CD4-positive, alpha-beta T cell (primary cell): ENCODE measurements at regions not wholly inside any gene's neighbourhood (a gene's known extent, or its start where the extent isn't known, plus 50 kb on each side); places are given as distances from the start of the nearest gene placed in this dataset.

ENCODE experiments used
- ATAC-seq: fragments of 200-7000 bp; cut with Tn5 transposase; one replicate; pipeline ENCODE4 v1.10.0; 2022; ENCODE audit warnings: mild to moderate bottlenecking; ENCODE audit not compliant: poor library complexity
- CTCF ChIA-PET: fragments of 350-600 bp; sonication (Branson Sonifier 250); formaldehyde crosslinking; loops from one replicate; lab custom pipeline; 2021; ENCODE audit warnings: antibody characterized with exemption, inconsistent platforms; lab: Charles Lee
- POLR2A ChIA-PET: fragments of 350-600 bp; sonication (Branson Sonifier 250); formaldehyde crosslinking; loops from one replicate; lab custom pipeline; 2021; ENCODE audit warnings: antibody characterized with exemption, inconsistent platforms; lab: Charles Lee
- DNase-seq, 14 experiments: peaks; one replicate each; pipeline ENCODE4 v3.0.0-alpha.2; 2013 to 2020; ENCODE audit warnings: mixed read lengths in 2 of 14
- H3K27ac ChIP-seq, 2 donors: one replicate each; pipeline versions ENCODE4 v1.5.1 to v1.7.0; 2013; ENCODE audit warnings: low read length in 2 of 2, low read depth in 1 of 2, mild to moderate bottlenecking in 1 of 2
- H3K27me3 ChIP-seq, 2 experiments: 1 replicate in 1 of 2; 2 replicates in 1 of 2; pipeline versions ENCODE4 v1.6.1 to v1.7.0; 2013; ENCODE audit warnings: low read length in 2 of 2, control low read depth in 1 of 2, mild to moderate bottlenecking in 1 of 2, moderate library complexity in 1 of 2; ENCODE audit not compliant: insufficient read depth in 2 of 2, control insufficient read depth in 1 of 2
- H3K36me3 ChIP-seq: one replicate; pipeline ENCODE4 v1.6.1; 2013; ENCODE audit warnings: low read length, control low read depth; ENCODE audit not compliant: insufficient read depth
- H3K4me1 ChIP-seq: one replicate; pipeline ENCODE4 v1.6.1; 2013; ENCODE audit warnings: low read length, control low read depth; ENCODE audit not compliant: insufficient read depth
- H3K4me3 ChIP-seq: one replicate; pipeline ENCODE4 v1.5.1; 2013; ENCODE audit warnings: mild to moderate bottlenecking, low read length, moderate library complexity
- H3K9me3 ChIP-seq, 2 experiments: 1 replicate in 1 of 2; 2 replicates in 1 of 2; pipeline versions ENCODE4 v1.6.1 to v1.7.0; 2013; ENCODE audit warnings: low read length in 2 of 2, mild to moderate bottlenecking in 2 of 2, control low read depth in 1 of 2, moderate library complexity in 1 of 2; ENCODE audit not compliant: control insufficient read depth in 1 of 2, insufficient read depth in 1 of 2
- H3K27ac Mint-ChIP-seq: one replicate; pipeline ENCODE4 v1.8.0; 2020; ENCODE audit warnings: mixed read lengths
- H3K27me3 Mint-ChIP-seq: one replicate; pipeline ENCODE4 v1.8.0; 2021; ENCODE audit warnings: mixed read lengths
- H3K36me3 Mint-ChIP-seq: one replicate; pipeline ENCODE4 v1.8.0; 2021; ENCODE audit warnings: low read depth, mixed read lengths
- H3K4me1 Mint-ChIP-seq: one replicate; pipeline ENCODE4 v1.8.0; 2021; ENCODE audit warnings: low read depth, mixed read lengths
- H3K4me3 Mint-ChIP-seq: one replicate; pipeline ENCODE4 v1.8.0; 2020; ENCODE audit warnings: mild to moderate bottlenecking, mixed read lengths
- H3K9me3 Mint-ChIP-seq: one replicate; pipeline ENCODE4 v1.8.0; 2020; ENCODE audit warnings: mixed read lengths
- CTCF ChIP-seq: fragments of 200-600 bp; IDR thresholded peaks from one replicate; pipeline ENCODE4 v1.8.0; 2022; ENCODE audit warnings: antibody characterized with exemption, mild to moderate bottlenecking
- intact Hi-C, 2 experiments: fragments of 100-400 bp; cut with DNase I in 1 of 2; cut with micrococcal nuclease in 1 of 2; formaldehyde crosslinking; loops; one replicate each; pipeline versions ENCODE4 v1.15.1 to v1.9.0; 2023 to 2025; cut with DNase I, micrococcal nuclease

GRCh38 chr6:118397671-118398465 lies 150.2 kb upstream of the PLN start:
- ChIA-PET CTCF (no interaction called here), POLR2A (no interaction called here)
- H3K36me3 ChIP-seq = no peaks in the 10 kb centered on the region
- H3K4me3 ChIP-seq = no peak overlapping the region
- Mint-ChIP-seq H3K27ac (no peak overlapping the region), H3K4me3 (no peak overlapping the region), H3K27me3 (no peaks in the 10 kb centered on the region), H3K9me3 (peaks cover 4% of the 10 kb centered on the region), H3K4me1 (no peaks in the 10 kb centered on the region), H3K36me3 (peaks cover 6% of the 10 kb centered on the region)
- ATAC-seq (no peak), DNase-seq (no peak)
- no peaks in the 10 kb centered on the region for H3K9me3 ChIP-seq
- no peaks in the 10 kb centered on the region for H3K4me1 ChIP-seq
- no peak overlapping the region for H3K27ac ChIP-seq
- TF ChIP-seq CTCF = no peak
- H3K27me3 ChIP-seq = no peaks in the 10 kb centered on the region
- intact Hi-C loops = no loop called here

DNA sequence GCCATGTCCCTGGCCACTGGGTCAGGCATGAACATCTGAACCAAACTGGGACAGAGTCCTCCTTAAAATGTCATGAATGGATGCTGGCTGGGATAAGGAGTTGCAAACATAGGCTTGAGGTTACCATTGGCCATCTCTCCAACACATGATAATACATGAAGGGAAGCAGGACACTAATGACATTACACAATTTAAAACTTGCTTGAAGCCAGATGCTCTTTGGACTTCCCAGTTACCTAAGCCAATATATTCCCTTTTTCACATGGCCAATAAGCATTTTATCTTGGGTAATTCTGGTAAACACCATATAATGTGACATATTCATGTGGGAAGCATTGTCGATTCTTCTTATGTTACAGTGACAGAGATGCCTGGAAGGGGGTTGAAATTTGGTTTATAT lies 148.0 kb upstream of the PLN start:
- ChIA-PET CTCF (no interaction called here), POLR2A (no interaction called here)
- no peak overlapping the region for H3K4me3 Mint-ChIP-seq
- ATAC-seq (no peak), DNase-seq (no peak)
- Histone ChIP-seq H3K36me3 (no peaks in the 10 kb centered on the region), H3K4me1 (no peaks in the 10 kb centered on the region), H3K27ac (no peak overlapping the region), H3K27me3 (no peaks in the 10 kb centered on the region), H3K4me3 (no peak overlapping the region), H3K9me3 (no peaks in the 10 kb centered on the region)
- no peaks in the 10 kb centered on the region for H3K36me3 Mint-ChIP-seq
- H3K9me3 Mint-ChIP-seq = no peaks in the 10 kb centered on the region
- intact Hi-C loops = no loop called here
- H3K27ac Mint-ChIP-seq = no peak overlapping the region
- no peaks in the 10 kb centered on the region for H3K27me3 Mint-ChIP-seq
- TF ChIP-seq CTCF = no peak
- H3K4me1 Mint-ChIP-seq = no peaks in the 10 kb centered on the region

DNA sequence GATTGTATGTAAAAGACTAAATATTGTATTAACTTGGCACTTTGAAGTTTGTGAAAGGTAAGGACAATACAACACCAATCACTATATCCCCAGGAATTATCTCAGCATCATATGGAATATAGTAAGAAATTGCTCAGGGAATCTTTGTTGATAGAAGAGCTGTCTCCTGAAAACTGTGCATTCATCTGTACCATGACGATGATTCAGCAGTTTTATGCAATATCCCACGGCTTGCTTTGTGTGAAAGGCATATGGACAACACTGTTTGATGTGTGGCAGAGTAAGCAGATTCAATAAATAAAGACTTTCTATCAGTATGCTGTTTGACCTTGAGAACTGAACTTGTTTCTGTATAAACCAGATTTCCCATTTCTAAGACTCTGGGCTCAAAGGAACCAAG lies 147.5 kb upstream of the PLN start:
- H3K4me1 ChIP-seq = no peaks in the 10 kb centered on the region
- no peak for TF ChIP-seq CTCF
- Mint-ChIP-seq H3K27ac (no peak overlapping the region), H3K27me3 (no peaks in the 10 kb centered on the region), H3K36me3 (no peaks in the 10 kb centered on the region), H3K9me3 (no peaks in the 10 kb centered on the region), H3K4me3 (no peak overlapping the region), H3K4me1 (no peaks in the 10 kb centered on the region)
- ChIA-PET POLR2A (no interaction called here), CTCF (no interaction called here)
- no peaks in the 10 kb centered on the region for H3K27me3 ChIP-seq
- H3K9me3 ChIP-seq = no peaks in the 10 kb centered on the region
- intact Hi-C loops = no loop called here
- no peak for ATAC-seq
- DNase-seq = no peak
- H3K36me3 ChIP-seq = no peaks in the 10 kb centered on the region
- H3K4me3 ChIP-seq = no peak overlapping the region
- no peak overlapping the region for H3K27ac ChIP-seq
